Uterus (tissue), 2 donors: ENCODE measurements at regions not wholly inside any gene's neighbourhood (a gene's known extent, or its start where the extent isn't known, plus 50 kb on each side); places are given as distances from the start of the nearest gene placed in this dataset.

Source experiments
- POLR2A ChIP-seq, 2 donors: fragments of 450-650 bp; IDR thresholded peaks; one replicate each; pipeline ENCODE4 v1.6.1; 2016; ENCODE audit warnings: antibody characterized with exemption in 2 of 2, mild to moderate bottlenecking in 1 of 2, moderate library complexity in 1 of 2
- TF ChIP-seq, protein P1 (sequence below), 4 experiments: fragments of 200-600 bp in 2 of 4; fragments of 450-650 bp in 2 of 4; sonication (generic) in 2 of 4; IDR thresholded peaks; one replicate each; pipeline ENCODE4 v1.5.1; 2016 to 2019; ENCODE audit warnings: antibody characterized with exemption in 4 of 4, mild to moderate bottlenecking in 2 of 4, moderate library complexity in 1 of 4

DNA sequence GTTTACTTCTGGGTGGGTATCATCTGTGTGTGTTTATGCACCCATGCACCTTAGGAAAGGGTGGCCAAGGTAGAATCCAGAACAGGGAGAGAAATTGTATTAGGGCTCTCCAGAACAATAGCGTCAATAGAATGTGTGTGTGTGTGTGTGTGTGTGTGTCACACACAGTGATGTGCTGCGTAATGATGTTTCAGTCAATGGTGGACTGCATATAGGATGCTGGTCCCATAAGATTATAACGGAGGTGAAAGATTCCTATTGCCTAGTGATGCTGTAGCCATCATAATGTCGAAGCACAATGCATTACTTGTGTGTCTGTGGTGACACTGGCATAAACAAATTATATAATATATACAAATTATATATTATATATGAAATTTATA lies 69.3 kb upstream of the PRR23C start:
- TF ChIP-seq, protein P1, sequence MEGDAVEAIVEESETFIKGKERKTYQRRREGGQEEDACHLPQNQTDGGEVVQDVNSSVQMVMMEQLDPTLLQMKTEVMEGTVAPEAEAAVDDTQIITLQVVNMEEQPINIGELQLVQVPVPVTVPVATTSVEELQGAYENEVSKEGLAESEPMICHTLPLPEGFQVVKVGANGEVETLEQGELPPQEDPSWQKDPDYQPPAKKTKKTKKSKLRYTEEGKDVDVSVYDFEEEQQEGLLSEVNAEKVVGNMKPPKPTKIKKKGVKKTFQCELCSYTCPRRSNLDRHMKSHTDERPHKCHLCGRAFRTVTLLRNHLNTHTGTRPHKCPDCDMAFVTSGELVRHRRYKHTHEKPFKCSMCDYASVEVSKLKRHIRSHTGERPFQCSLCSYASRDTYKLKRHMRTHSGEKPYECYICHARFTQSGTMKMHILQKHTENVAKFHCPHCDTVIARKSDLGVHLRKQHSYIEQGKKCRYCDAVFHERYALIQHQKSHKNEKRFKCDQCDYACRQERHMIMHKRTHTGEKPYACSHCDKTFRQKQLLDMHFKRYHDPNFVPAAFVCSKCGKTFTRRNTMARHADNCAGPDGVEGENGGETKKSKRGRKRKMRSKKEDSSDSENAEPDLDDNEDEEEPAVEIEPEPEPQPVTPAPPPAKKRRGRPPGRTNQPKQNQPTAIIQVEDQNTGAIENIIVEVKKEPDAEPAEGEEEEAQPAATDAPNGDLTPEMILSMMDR (IDR thresholded peaks at IDR 0.05): no peak
- no peak for TF ChIP-seq POLR2A (IDR thresholded peaks at IDR 0.05)
